Activated CD4-positive, alpha-beta T cell treated with anti-CD3 and anti-CD28 coated beads, Interleukin-2, amount 50 U/mL, for 16 hours (primary cell): ENCODE measurements at regions not wholly inside any gene's neighbourhood (a gene's known extent, or its start where the extent isn't known, plus 50 kb on each side); places are given as distances from the start of the nearest gene placed in this dataset.
"Not testable (repeated sequence)": the region's sequence is repeated elsewhere in the genome, so short reads cannot be mapped to it uniquely, and the experiment has no call there.

ENCODE experiments used
- DNase-seq: peaks from one replicate; pipeline ENCODE4 v3.0.0-alpha.2; 2020

DNA sequence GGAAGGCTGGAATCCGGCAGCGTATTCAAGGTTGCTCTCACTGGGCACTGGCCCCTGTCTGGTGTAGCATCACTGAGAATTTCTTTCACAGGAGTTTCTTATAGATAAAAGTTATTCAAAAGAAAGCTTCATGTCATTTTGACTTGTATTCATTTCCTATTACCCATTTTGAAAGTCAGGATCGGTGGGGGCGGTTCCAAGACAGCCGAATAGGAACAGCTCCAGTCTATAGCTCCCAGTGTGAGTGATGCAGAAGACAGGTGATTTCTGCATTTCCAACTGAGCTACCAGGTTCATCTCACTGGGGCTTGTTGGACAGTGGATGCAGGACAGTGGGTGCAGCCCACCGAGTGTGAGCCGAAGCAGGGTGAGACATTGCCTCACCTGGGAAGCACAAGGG lies 51.5 kb upstream of the CDC42EP3 start:
- DNase-seq = not testable (repeated sequence)

DNA sequence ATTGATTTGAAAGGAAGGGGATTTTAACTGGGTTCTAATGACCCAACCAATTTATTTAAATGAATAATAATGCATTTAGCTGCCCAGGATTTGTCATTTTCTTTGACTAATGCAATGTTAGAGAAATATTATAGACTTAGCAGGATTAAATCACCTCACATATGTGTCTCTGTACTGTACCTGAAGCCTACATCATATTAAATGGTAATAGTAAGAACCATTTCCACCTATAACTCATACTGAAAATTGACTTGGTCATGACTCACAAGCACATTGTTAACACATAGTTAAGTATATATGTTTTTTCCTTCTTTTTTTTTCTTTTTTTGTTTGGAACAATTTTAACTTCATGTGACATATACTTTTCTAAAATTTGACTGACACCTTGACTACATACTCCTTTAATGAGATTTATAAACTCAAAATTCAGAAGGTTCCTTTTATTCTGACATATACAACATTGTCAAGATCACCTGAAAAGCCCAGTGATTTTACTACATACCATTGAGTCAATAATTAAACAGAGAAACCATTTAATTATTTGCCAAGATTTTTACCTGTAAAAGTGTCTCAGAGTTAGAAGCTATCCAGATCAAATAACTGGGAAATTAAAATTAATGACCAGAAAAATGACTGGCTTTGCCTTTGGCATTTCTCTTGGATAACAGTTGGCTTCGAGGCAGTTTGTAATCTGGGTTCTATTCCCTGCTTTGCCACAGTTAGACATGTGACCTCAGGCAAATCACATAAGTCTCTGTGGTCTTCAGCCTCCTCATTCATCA lies 58.8 kb upstream of the CDC42EP3 start:
- peak; percentile 33 for DNase-seq

DNA sequence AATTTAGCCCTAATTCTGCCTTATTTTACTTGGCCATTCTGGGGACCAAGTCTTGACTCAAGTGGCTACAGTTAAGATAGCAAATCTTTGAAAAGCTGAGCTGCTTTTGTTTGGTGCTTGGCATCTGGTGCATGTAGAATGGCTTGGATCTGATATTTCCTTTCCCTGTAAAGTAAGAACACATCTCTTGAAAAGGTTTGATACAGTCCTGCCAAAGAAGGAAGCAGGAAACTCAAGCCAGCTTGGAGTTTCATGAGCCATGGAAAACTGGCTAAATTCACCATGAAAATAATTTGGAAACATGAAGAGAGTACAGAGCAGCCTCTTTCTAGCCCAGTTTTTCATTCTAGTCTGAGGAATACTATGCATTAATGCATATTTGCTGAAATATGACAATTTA lies 61.0 kb upstream of the CDC42EP3 start:
- DNase-seq = not testable (repeated sequence)

DNA sequence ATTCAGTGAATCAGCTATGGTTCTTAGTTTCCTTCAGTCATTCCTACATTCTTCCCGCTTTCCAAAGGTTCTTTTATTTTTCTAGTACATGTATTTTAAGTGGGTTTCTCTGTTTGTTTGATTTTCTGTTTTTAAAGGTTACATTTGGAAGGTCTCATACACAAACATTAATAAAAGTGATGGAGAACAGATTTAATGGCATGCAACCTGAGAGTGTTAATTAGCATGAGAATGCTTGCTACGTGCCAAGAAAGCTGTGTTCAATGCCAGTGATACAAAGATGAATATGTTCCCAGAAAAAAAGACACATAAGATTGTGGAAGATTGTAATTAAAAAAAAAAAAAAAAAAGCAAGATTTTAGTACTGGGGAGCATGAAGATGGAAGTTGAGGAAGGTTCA lies 61.8 kb upstream of the CDC42EP3 start:
- DNase-seq = no peak

DNA sequence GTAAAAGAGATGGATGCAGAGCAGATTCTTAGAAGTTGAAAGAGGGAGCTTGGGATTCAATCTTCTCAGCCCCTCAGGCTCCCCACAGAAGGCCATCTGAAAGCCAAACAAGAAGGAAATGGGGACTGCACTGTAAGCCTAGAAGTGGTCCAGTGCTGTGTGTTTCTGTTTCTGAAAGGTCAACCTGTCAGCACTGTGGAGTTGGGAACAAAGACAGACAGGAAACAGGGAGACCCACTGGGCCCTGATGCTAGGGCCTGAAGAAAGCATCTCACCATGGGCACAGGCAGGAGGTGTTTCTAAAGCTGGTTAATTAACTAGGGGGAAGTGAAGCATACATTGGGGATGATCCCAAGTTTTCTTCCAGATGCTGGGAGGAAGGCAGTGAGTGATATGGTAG lies 62.5 kb upstream of the CDC42EP3 start:
- DNase-seq = not testable (repeated sequence)

DNA sequence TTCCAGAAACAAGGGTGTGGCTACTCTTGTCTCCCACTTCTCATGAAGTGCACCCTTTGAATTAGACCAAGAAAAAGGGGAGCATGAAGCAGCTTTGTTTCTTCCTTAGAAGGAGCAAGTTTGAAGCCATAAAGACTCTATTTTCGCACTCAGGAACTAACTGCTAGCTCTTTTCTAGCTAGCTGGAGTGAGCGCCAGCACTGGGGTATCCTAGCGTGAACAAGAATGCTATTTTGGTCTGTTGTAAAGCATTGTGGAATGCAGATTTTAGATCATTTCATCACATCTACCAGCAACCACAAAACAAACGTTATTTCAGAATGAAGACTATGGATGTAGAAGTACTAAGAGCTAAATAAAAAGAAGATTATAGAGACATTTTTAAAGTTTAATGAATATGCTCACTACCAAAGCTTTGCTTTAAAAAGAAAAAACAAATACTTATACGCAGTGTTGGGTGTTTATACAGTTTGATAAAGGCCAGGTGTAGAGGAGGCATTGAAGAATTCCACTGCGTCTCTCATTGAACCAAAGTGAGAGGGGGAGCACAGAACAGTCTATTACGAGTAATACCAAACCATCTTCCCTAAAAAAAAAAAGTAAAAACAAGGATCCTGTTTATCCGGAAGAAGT lies 63.6 kb upstream of the CDC42EP3 start:
- DNase-seq = not testable (repeated sequence)

DNA sequence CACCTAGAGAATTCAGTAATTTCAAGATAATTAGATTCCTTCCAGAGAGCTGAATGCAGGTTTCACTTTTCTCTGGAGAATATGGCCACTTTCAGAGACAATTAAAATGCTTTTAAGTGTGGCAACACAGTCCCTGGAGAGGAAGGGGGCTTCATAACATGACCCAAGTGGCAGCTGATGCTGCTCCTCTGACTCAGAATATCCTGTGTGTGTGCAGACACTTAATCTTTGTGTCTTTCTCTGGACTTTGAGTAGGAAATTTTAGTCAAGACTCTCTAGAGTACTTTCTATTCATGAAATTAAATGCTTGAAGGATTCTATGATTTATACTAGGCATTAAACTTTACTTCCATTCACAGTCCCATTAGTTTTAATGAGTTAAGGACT lies 64.1 kb upstream of the CDC42EP3 start:
- DNase-seq = not testable (repeated sequence)

DNA sequence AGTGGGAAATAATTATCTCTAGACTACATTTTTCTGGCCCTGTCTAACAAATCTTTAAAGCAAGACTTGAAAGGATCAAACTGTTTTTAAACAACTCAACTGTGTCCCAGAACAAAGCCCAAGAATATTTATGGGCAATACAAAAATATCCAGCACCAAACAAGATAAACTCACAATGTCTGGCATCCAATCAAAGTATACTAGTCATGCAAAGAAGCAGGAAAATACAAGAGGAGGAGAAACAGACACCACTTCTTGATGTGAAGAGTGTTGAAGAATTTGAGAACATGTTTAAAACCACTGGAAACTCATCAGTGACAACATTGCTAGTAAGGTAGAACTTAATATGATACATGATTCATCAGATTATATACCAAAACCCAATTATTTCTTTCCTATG lies 66.1 kb upstream of the CDC42EP3 start:
- no peak for DNase-seq

DNA sequence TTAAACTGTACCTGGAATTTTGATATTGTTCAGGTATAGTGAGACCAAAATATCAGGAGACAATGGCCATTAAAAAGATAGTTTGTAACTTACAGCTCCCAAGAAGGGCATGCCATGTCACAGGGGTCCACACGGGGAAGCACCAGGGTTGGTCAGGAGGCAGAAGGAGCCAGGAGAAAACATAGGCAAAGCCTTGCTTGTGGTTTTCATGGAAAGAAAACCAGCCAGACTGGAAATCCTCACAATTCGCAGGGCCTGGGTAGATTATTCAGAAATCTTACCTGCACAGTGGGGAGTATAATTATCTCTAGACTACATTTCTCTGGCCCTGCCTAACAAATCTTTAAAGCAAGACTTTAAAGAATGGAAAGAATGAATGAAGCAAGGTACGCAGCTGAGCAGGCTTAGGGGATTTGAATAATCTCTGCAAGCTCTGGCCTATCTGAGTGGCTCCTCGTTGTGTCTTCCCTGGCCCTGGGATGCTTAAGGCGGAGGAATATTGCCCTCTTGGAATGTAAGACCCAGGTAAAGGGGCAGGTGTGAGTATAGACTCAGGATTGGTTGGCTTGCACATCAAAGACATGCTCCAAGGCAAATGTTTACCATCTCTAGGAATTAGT lies 66.9 kb upstream of the CDC42EP3 start:
- no peak for DNase-seq

DNA sequence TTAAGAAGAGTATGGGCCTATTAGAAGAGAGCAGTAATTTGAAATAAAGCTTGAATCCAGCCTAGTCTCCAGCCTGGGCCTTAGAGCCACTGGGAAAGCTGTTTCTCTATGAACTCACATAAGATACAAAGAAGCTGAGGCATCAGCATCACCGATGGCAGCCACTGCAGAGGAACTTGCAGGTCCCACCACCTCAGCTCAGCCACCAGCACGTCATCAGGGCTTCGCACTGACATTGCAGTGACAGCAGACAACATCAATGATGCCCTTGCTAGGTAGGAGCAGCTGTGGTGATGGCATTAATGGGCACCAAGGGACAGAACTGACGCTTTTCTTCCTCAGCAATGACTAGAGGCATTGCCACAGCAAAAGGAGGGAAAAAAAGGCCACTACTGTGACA lies 67.7 kb upstream of the CDC42EP3 start:
- DNase-seq = no peak

DNA sequence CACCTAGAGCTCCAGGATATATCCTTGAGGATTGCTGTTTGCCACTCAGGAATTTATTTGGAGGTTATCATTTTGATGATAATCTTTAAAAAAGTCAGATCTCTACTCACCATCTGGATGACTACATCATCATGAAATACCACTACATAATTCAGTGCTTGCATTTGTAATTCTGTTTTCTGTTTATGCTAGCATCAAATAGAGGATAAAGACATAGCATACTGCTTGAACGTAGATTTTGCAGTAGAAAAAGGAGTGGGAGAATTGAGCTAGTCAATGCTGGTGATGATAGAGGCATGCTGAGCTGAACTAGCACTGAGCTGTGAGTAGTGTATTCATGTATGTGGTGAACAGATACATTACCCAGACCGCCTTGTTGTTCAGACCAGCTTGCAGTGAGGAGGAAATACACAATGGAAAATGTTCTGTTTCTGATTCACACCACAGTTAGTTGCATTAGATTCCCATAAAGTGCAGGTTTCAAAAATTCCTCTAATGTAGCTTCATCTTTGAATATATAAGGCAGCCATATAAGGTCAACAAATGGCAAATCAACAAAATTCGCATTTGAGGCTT lies 68.8 kb upstream of the CDC42EP3 start:
- DNase-seq = no peak

DNA sequence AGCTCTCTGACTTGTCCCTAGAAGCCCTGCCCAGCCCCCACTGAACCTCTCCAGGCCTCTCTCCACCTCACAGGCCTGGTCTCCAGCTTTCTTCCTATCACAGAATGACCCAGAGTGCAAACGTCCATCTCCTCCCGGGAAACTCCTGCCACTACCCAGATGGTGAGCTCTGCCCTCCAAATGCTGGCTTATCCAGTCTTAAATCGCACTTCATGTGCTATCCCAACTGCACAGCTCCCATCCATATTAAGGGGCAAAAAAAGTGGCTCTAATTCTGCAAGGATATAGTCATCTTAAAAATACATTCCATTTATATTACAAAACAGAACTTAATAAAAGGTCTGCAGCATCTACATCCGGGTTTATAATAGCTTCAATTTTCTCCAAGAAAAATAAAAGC lies 70.8 kb upstream of the CDC42EP3 start:
- DNase-seq = no peak

DNA sequence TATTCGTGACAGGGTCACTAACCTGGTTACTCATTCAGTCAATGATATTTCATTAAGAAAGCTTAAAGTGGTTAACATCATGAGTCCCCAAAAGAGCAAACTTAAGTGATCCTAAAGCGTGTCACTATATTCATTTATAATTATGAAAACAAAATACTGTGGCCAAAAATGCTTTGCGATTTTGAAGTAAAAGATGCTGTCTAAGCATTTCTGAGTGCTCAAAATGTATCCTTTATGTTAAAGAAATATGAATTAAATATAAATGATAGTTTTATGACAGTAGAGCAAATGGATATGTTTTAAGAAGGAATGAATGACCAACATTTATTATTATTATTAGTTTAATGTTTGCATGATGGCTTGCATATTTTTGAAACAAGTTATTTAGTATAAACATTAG lies 72.6 kb upstream of the CDC42EP3 start:
- DNase-seq = no peak

DNA sequence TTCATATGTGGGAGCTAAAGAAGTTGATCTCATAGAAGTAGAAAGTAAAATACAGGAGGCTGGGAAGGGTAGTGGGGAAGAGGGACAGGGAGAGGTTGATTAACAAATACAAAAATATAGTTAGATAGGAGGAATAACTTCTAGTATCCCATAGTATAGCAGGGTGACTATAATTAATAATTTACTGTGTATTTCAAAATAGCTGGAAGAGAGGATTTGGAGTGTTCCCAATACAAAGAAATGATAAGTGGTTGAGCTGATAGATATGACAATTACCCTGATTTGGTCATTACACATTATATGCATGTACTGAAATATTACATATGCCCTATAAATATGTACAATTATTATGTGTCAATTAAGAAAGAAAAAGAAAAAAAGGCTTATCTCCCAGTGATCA lies 73.5 kb upstream of the CDC42EP3 start:
- DNase-seq = not testable (repeated sequence)

DNA sequence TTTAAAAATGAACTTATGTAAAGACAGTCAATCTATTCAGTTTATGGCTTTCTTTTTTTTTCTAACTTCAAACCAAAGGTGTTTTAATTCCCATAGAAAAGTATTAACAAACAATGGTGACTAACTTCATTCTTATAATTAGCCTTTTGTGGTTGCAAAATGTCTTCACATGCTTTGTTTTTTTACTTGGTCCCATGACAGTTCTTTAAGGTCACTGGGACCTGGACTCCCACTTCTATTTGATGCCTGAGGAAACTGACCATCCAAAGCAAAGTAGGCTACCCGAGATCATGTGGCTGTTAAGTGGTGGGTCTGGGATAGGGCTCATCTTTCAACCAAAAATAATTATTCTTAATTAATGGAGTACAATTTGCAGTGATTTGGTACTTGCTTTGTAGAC lies 74.6 kb upstream of the CDC42EP3 start:
- DNase-seq = not testable (repeated sequence)

DNA sequence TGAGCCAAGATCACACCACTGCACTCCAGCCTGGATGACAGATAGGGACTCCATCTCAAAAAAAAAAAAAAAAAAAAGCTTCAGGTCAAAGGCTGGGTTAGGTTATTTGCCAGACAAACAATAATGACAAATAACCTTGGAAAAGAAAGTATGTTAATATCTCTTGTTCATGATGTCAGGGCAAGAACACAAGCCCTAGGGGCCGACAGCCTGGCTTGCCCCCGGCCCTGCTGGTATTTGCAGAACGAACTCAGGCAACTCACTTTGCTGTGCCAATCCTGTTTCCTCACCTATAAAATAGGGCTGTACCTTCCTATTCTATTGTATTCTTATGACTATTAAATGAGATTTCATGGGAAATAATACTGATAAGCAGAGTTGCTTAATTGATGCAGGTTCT lies 75.4 kb upstream of the CDC42EP3 start:
- no peak for DNase-seq

DNA sequence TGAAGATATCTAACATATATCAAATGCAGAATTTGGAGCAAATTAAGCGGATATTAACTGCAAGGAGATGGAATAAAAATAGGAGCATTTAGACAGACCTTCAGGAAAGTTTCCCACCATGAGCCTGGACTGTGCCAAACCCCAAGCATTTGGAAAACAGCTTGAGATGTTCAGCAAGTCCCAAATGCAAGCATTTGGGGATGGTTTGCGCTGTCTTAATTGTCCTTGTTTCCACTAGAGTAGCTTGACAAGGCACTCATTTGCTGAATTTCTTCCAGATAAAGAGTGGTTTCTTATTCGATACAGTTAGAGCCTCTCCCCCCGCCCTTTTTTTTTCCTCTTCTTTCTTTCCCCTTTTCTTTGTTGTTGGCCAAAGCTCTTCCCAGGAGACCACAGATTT lies 77.1 kb upstream of the CDC42EP3 start:
- no peak for DNase-seq

DNA sequence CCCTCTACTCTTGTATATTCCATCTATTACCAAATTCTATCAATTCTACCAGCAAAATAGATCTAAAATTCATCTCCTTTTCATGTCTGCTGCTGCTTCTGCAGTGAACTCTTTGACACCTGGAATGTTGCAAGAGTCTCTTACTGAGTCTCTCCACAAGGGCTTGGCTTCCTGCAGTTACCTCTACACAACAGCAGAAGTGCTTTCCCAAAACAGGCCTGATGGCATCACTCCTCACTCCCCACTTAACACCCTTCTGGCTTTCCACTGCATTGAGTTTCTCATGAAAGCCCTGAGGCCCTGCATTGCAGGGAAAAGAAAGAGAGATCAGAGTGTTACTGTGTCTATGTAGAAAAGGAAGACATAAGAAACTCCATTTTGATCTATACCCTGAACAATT lies 78.8 kb upstream of the CDC42EP3 start:
- DNase-seq = not testable (repeated sequence)

DNA sequence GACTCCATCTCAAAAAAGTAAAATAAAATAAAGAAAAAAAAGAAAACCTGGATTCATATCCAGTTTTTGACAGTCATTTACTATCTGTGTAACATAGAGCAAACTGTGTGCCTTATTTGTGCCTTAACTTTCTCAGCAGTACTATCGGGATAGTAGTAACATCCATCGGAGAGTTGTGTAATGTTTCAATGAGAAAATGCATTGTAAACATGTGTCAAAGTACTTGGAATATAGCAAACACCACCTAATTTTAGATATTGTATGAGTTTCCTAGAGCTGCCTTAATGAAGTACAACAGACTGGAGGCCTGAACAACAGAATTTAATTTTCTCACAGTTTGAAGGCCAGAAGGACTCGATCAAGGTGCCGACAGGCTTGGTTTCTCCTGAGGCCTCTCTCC lies 81.3 kb upstream of the CDC42EP3 start:
- no peak for DNase-seq

DNA sequence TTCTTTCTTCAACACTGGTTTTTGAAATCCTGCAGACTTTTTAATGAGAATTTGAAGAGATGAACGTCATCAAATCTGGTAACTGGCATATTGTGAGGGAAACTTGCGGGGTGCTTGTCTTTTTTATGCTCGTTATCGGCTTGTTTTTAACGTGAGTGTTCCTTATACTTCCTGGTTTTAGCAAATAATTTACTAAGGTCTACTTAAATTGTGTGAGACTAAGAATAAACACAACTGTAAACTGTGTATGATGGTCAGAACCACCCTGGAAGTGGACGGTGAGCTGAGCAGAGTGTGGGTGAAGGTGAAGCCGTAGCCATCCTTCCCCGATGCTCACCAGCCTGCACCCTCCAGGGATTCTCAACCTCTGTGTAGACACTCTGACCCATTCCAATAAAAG lies 82.3 kb upstream of the CDC42EP3 start:
- no peak for DNase-seq

DNA sequence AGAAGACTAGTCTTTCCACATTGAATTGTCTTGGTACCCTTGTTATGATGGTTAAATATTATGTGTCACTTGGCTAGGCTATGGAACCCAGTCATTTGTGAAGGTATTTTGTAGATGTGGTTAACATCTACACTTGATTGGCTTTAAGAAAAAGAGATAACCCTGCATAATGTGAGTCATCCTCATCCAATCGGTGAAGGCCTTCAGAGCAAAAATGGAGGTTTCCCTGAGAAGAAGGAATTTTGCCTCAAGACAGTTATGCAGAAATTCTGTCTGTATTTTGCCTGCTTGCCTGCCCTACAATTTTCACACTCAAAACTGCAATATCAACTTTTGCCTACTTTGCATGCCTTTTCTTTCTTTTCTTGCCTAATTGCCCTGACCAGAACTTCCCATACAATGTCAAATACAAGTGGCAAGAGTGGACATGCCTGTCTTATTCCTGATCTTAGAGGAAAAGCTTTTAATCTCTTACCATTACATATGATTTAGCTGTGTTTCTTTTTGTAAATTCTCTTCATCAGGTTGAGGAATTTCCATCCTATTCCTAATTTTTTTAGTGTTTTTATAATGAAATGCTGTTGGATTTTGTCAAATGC lies 84.6 kb upstream of the CDC42EP3 start:
- DNase-seq = not testable (repeated sequence)

DNA sequence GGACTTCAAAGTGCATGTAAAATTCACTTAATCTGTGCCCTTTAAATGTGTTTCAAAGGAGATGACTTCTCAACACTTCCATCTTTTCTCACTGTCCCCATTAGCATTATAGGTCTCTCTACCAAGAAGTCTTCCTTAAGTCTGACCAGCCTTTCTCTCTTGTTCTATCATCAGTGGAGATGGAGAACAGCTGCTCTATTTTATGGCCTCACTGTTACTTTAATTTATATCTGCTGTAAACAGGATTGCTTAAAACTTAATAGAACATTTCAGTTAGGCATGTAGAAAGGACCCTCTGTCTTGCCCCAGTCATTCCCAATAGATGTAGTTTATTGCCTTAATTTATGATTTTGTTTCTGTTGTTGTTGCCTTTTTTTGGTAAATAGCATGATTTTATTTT lies 86.0 kb upstream of the CDC42EP3 start:
- DNase-seq = not testable (repeated sequence)

DNA sequence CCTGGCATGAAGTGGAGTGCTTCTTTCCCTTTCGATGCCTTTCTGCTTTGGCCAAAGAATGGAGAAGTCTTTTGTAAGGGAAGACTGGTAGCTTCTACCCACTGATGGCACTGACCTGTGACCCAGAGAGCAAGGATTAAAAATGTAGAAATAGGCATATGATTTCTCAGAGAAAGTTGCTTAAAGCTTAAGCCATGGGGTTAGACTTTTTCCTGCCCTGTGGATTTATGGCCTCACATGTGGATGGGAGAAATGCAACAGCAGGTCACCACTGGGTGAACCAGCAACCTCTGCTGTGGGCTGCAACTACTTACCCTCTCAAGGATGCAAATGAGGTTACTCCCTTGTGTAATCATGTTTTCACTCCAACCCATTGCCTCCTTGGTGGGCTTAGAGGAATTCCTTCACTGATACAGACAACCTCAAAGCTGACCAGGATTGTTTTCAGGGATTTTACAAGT lies 86.7 kb upstream of the CDC42EP3 start:
- not testable (repeated sequence) for DNase-seq
